ENCODE measurements at regions not wholly inside any gene's neighbourhood (a gene's known extent, or its start where the extent isn't known, plus 50 kb on each side); places are given as distances from the start of the nearest gene placed in this dataset.

DNA sequence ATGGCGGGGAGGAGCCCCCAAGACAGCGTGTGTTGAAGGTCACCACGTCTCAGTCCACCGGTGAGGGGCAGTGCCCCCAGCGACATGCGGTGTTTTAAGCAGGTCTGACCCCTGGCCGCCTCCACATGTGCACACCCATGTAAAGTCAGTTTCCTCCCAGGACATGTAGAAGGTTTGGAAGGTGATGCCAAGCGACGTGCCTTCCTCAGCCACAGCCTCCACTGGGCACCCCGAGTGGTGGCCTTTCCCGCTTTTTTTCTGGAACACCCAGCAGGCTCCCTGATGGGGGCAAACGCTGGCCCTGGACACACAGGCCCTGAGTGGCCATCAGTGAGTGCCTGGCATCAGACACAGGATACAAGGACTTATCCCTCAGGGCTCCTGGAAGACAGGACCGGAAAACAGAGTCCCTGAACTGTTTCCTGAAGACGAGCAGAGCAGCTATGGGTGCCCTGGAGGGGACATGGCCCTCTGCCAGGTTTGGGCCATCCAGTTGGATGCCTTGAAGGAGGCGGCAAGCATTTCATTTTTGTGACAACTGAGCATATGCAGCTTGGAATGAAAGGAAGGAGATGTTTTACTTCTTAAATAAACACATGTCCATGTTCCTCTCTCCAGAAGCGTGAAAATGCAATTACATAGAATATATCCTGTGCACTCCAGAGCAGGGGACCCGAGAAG is 275.8 kb upstream of the IRX2 start:
- intact Hi-C loops (cut with micrococcal nuclease) = no loop called here
- no peak overlapping the region for H3K4me2 ChIP-seq (replicated peaks; ENCODE audit: extremely low read depth, low read length, poor library complexity, severe bottlenecking)
- H3K27ac ChIP-seq (ENCODE audit: low read depth in 1 of 2, low read length in 2 of 2) = no peak overlapping the region
- H3K9me3 Mint-ChIP-seq = peaks cover 21 to 46% (median 29%) of the 10 kb centered on the region in 7 donors
- no peaks in the 10 kb centered on the region for H3K4me1 ChIP-seq (ENCODE audit: control insufficient read depth in 1 of 2, insufficient read depth in 2 of 2, low read length in 2 of 2)
- H3K9me3 ChIP-seq (replicated peaks in 1 of 2; ENCODE audit: control insufficient read depth in 1 of 2, insufficient read depth in 1 of 2, low read length in 2 of 2) = peaks cover 32 to 78% of the 10 kb centered on the region in 2 donors
- H2AFZ ChIP-seq (ENCODE audit: insufficient read depth, low read depth, low read length, poor library complexity, severe bottlenecking) = no peak overlapping the region
- no peak overlapping the region for H3K27ac Mint-ChIP-seq
- H3K27me3 ChIP-seq (ENCODE audit: control insufficient read depth in 2 of 2, insufficient read depth in 2 of 2, low read length in 2 of 2) = no peaks in the 10 kb centered on the region
- DNase-seq = no peak
- H3K27me3 Mint-ChIP-seq (ENCODE audit: low read depth in 3 of 3) = peaks cover 0 to 2% (median 0%) of the 10 kb centered on the region in 3 donors
- no peak overlapping the region for H3K4me3 Mint-ChIP-seq
- no peaks in the 10 kb centered on the region for H4K20me1 ChIP-seq (ENCODE audit: insufficient read depth, low read length)
- H3K9ac ChIP-seq (ENCODE audit: insufficient read depth, low read length, poor library complexity, severe bottlenecking) = no peak overlapping the region
- H3K36me3 ChIP-seq (replicated peaks in 1 of 2; ENCODE audit: control insufficient read depth in 1 of 2, insufficient read depth in 2 of 2, low read length in 2 of 2) = no peaks in the 10 kb centered on the region
- H3K79me2 ChIP-seq (ENCODE audit: insufficient read depth, low read length) = no peaks in the 10 kb centered on the region
- 89% methylated on average over 14 of the region's 17 CpGs for WGBS (ENCODE audit: insufficient coverage)
- H3K4me3 ChIP-seq (replicated peaks in 1 of 3; ENCODE audit: low read depth in 2 of 3, low read length in 3 of 3) = no peak overlapping the region
- no peaks in the 10 kb centered on the region for H3K36me3 Mint-ChIP-seq
- no peaks in the 10 kb centered on the region for H3K4me1 Mint-ChIP-seq
- TF ChIP-seq, protein P1, sequence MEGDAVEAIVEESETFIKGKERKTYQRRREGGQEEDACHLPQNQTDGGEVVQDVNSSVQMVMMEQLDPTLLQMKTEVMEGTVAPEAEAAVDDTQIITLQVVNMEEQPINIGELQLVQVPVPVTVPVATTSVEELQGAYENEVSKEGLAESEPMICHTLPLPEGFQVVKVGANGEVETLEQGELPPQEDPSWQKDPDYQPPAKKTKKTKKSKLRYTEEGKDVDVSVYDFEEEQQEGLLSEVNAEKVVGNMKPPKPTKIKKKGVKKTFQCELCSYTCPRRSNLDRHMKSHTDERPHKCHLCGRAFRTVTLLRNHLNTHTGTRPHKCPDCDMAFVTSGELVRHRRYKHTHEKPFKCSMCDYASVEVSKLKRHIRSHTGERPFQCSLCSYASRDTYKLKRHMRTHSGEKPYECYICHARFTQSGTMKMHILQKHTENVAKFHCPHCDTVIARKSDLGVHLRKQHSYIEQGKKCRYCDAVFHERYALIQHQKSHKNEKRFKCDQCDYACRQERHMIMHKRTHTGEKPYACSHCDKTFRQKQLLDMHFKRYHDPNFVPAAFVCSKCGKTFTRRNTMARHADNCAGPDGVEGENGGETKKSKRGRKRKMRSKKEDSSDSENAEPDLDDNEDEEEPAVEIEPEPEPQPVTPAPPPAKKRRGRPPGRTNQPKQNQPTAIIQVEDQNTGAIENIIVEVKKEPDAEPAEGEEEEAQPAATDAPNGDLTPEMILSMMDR (IDR thresholded peaks at IDR 0.05) = no peak

DNA sequence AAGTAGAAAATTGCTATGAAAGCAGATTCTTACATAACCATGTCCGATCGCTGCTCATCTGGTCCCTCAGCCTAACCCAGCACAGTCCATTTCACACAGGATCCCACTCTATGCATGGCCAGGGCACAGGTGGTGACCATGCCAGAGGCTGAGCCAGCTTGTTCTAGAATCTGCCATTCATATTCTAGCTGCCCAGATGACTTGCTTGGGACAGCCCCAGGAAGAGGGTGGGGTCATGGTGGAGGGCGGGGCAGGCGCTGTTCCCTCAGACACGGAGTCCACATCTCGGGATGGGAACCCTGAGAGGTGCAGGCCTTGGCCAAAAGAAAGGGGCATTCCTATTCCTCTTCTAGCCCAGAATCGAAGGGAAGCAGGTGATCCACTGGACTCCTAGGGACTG is 275.2 kb upstream of the IRX2 start:
- H3K27ac Mint-ChIP-seq = no peak overlapping the region
- no peak overlapping the region for H2AFZ ChIP-seq (ENCODE audit: insufficient read depth, low read depth, low read length, poor library complexity, severe bottlenecking)
- H3K9me3 ChIP-seq (replicated peaks in 1 of 2; ENCODE audit: control insufficient read depth in 1 of 2, insufficient read depth in 1 of 2, low read length in 2 of 2) = peaks cover 31 to 76% of the 10 kb centered on the region in 2 donors

More for the DNA sequence above, 275.2 kb upstream of the IRX2 start:
- H3K4me1 ChIP-seq (ENCODE audit: control insufficient read depth in 1 of 2, insufficient read depth in 2 of 2, low read length in 2 of 2) = no peaks in the 10 kb centered on the region
- no peak overlapping the region for H3K27ac ChIP-seq (ENCODE audit: low read depth in 1 of 2, low read length in 2 of 2)
- TF ChIP-seq, protein P1 (IDR thresholded peaks at IDR 0.05) = no peak
- no peak for DNase-seq
- no peaks in the 10 kb centered on the region for H3K36me3 ChIP-seq (replicated peaks in 1 of 2; ENCODE audit: control insufficient read depth in 1 of 2, insufficient read depth in 2 of 2, low read length in 2 of 2)
- no peaks in the 10 kb centered on the region for H3K79me2 ChIP-seq (ENCODE audit: insufficient read depth, low read length)
- H4K20me1 ChIP-seq (ENCODE audit: insufficient read depth, low read length) = no peaks in the 10 kb centered on the region
- no peaks in the 10 kb centered on the region for H3K4me1 Mint-ChIP-seq
- H3K9ac ChIP-seq (ENCODE audit: insufficient read depth, low read length, poor library complexity, severe bottlenecking) = no peak overlapping the region
- peaks cover 21 to 46% (median 29%) of the 10 kb centered on the region in 7 donors for H3K9me3 Mint-ChIP-seq
- no peak overlapping the region for H3K4me2 ChIP-seq (replicated peaks; ENCODE audit: extremely low read depth, low read length, poor library complexity, severe bottlenecking)
- no peaks in the 10 kb centered on the region for H3K36me3 Mint-ChIP-seq
- H3K4me3 ChIP-seq (replicated peaks in 1 of 3; ENCODE audit: low read depth in 2 of 3, low read length in 3 of 3) = no peak overlapping the region
- no peaks in the 10 kb centered on the region for H3K27me3 ChIP-seq (ENCODE audit: control insufficient read depth in 2 of 2, insufficient read depth in 2 of 2, low read length in 2 of 2)
- H3K27me3 Mint-ChIP-seq (ENCODE audit: low read depth in 3 of 3) = peaks cover 0 to 2% (median 0%) of the 10 kb centered on the region in 3 donors
- no peak overlapping the region for H3K4me3 Mint-ChIP-seq
- intact Hi-C loops (cut with micrococcal nuclease) = no loop called here
- WGBS (ENCODE audit: insufficient coverage) = 100% methylated on average over 6 of the region's 7 CpGs
